DND-41 (cell line): ENCODE measurements at regions not wholly inside any gene's neighbourhood (a gene's known extent, or its start where the extent isn't known, plus 50 kb on each side); places are given as distances from the start of the nearest gene placed in this dataset.
A peak's percentile ranks its signal among the peaks of the same experiment; 100 is the strongest.
"Not testable (repeated sequence)": the region's sequence is repeated elsewhere in the genome, so short reads cannot be mapped to it uniquely, and the experiment has no call there.

Experiments
- ATAC-seq: fragments of 200-7000 bp; cut with Tn5 transposase; 3 replicates; pipeline ENCODE4 v1.9.1; 2021; ENCODE audit warnings: low read depth; ENCODE audit not compliant: insufficient read depth
- DNase-seq: peaks from one replicate; pipeline ENCODE4 v3.0.0-alpha.2; 2020
- H2AFZ ChIP-seq: 2 replicates; pipeline ENCODE4 v1.6.0; 2012; ENCODE audit warnings: low read depth, low read length
- H3K27ac ChIP-seq: 2 replicates; pipeline ENCODE4 v1.5.1; 2012; ENCODE audit warnings: low read length, inconsistent platforms
- H3K27me3 ChIP-seq: fragments of 200-600 bp; sonication (generic); 2 replicates; pipeline ENCODE4 v1.6.0; 2012; ENCODE audit warnings: low read length, mild to moderate bottlenecking, inconsistent platforms; ENCODE audit not compliant: insufficient read depth, poor library complexity
- H3K36me3 ChIP-seq: 2 replicates; pipeline ENCODE4 v1.5.1; 2012; ENCODE audit warnings: low read length, inconsistent platforms; ENCODE audit not compliant: insufficient read depth
- H3K4me1 ChIP-seq: 2 replicates; pipeline ENCODE4 v1.5.1; 2012; ENCODE audit warnings: mild to moderate bottlenecking, low read length; ENCODE audit not compliant: insufficient read depth
- H3K4me2 ChIP-seq: 2 replicates; pipeline ENCODE4 v1.6.0; 2012; ENCODE audit warnings: mild to moderate bottlenecking, moderate library complexity, low read length, inconsistent platforms; ENCODE audit not compliant: insufficient read depth
- H3K4me3 ChIP-seq, 2 experiments: fragments of 200-600 bp in 1 of 2; shearing (Covaris generic) in 1 of 2; 2 replicates each; pipeline ENCODE4 v1.5.1; 2012 to 2016; ENCODE audit warnings: inconsistent platforms in 2 of 2, low read length in 2 of 2, mild to moderate bottlenecking in 2 of 2, low read depth in 1 of 2, moderate library complexity in 1 of 2
- H3K79me2 ChIP-seq: 2 replicates; pipeline ENCODE4 v1.6.0; 2012; ENCODE audit warnings: low read length, inconsistent platforms; ENCODE audit not compliant: insufficient read depth
- H3K9ac ChIP-seq: 2 replicates; pipeline ENCODE4 v1.6.0; 2012; ENCODE audit warnings: low read depth, mild to moderate bottlenecking, inconsistent platforms, low read length, moderate library complexity
- H3K9me3 ChIP-seq: 2 replicates; pipeline ENCODE4 v1.5.1; 2012; ENCODE audit warnings: low read length, moderate library complexity, mild to moderate bottlenecking, inconsistent platforms; ENCODE audit not compliant: insufficient read depth, severe bottlenecking
- H4K20me1 ChIP-seq: 2 replicates; pipeline ENCODE4 v1.6.0; 2012; ENCODE audit warnings: low read length; ENCODE audit not compliant: insufficient read depth
- CTCF ChIP-seq: IDR thresholded peaks from 2 replicates; pipeline ENCODE4 v1.5.1; 2012; ENCODE audit warnings: borderline replicate concordance, low read length, moderate library complexity, mild to moderate bottlenecking; ENCODE audit not compliant: poor library complexity, severe bottlenecking; ENCODE audit errors: extremely low read depth

- H3K9me3 ChIP-seq, H3K27ac ChIP-seq, H4K20me1 ChIP-seq, H3K4me2 ChIP-seq, H3K27me3 ChIP-seq, H3K4me3 ChIP-seq, H3K36me3 ChIP-seq, H3K9ac ChIP-seq, ATAC-seq, H3K79me2 ChIP-seq, H3K4me1 ChIP-seq, H2AFZ ChIP-seq, DNase-seq: not testable (repeated sequence)
Observed at GRCh38 chr18:14435460-14435859, 107.9 kb downstream of the POTEC start.

- not testable (repeated sequence) for H3K79me2 ChIP-seq, H3K9ac ChIP-seq, H3K27me3 ChIP-seq, DNase-seq, H3K9me3 ChIP-seq, H4K20me1 ChIP-seq, H3K4me2 ChIP-seq, H3K27ac ChIP-seq, ATAC-seq, H3K4me3 ChIP-seq, H3K36me3 ChIP-seq, H2AFZ ChIP-seq, H3K4me1 ChIP-seq
Observed at GRCh38 chr18:14432371-14432770, 111.0 kb downstream of the POTEC start.

- not testable (repeated sequence) for H3K9me3 ChIP-seq, H2AFZ ChIP-seq, DNase-seq, H3K4me1 ChIP-seq, H3K79me2 ChIP-seq, H4K20me1 ChIP-seq, H3K27ac ChIP-seq, ATAC-seq, H3K36me3 ChIP-seq, H3K4me3 ChIP-seq, H3K27me3 ChIP-seq, H3K9ac ChIP-seq, H3K4me2 ChIP-seq
Observed at GRCh38 chr18:14431031-14431521, 112.3 kb downstream of the POTEC start.

- not testable (repeated sequence) for H3K4me2 ChIP-seq, ATAC-seq, H3K9ac ChIP-seq, H3K36me3 ChIP-seq, H3K79me2 ChIP-seq, H3K27me3 ChIP-seq, H4K20me1 ChIP-seq, H3K4me3 ChIP-seq, H3K9me3 ChIP-seq, H2AFZ ChIP-seq, H3K27ac ChIP-seq, H3K4me1 ChIP-seq
- peak; percentile 60 for DNase-seq
- TF ChIP-seq CTCF, result peak; percentile 55
Observed at GRCh38 chr18:14415806-14416205, 127.6 kb downstream of the POTEC start.

GRCh38 chr18:14415399-14415798 is 128.0 kb downstream of the POTEC start:
- DNase-seq, H3K79me2 ChIP-seq, H3K9me3 ChIP-seq, H4K20me1 ChIP-seq, H3K27ac ChIP-seq, H3K4me1 ChIP-seq, H3K9ac ChIP-seq, H3K36me3 ChIP-seq, H3K27me3 ChIP-seq, H2AFZ ChIP-seq, H3K4me3 ChIP-seq, ATAC-seq, H3K4me2 ChIP-seq: not testable (repeated sequence)
